Spleen (tissue), 7 donors: ENCODE measurements at regions not wholly inside any gene's neighbourhood (a gene's known extent, or its start where the extent isn't known, plus 50 kb on each side); places are given as distances from the start of the nearest gene placed in this dataset.

ENCODE experiments used
- POLR2A ChIP-seq, 3 donors: fragments of 450-650 bp; IDR thresholded peaks; one replicate each; pipeline ENCODE4 v1.5.1; 2017; ENCODE audit warnings: antibody characterized with exemption in 3 of 3, mild to moderate bottlenecking in 1 of 3
- POLR2AphosphoS5 ChIP-seq, 3 donors: sonication (generic); formaldehyde crosslinking; IDR thresholded peaks; one replicate each; pipeline ENCODE4 v1.5.1; 2017; ENCODE audit warnings: antibody characterized with exemption in 3 of 3
- TF ChIP-seq, protein P1 (sequence below), 11 experiments: fragments of 200-600 bp in 7 of 11; fragments of 450-650 bp in 4 of 11; sonication (generic) in 4 of 11; IDR thresholded peaks in 8 of 11; conservative IDR thresholded peaks in 3 of 11; 1 replicate in 7 of 11; 2 replicates in 4 of 11; pipeline versions ENCODE4 v1.4.0 to v1.8.0; 2016 to 2021; ENCODE audit warnings: antibody characterized with exemption in 11 of 11, inconsistent platforms in 4 of 11, mild to moderate bottlenecking in 1 of 11
- donor health status: DM: no; HTN: no; CAD: no; lungs with moderate emphysema.
- donor health status: DM: no; HTN: no; CAD: no.
- donor health status: DM: no; HTN: no; CAD: no.

GRCh38 chr1:228846952-228847351 is 111.7 kb downstream of the RHOU start:
- TF ChIP-seq, protein P1, sequence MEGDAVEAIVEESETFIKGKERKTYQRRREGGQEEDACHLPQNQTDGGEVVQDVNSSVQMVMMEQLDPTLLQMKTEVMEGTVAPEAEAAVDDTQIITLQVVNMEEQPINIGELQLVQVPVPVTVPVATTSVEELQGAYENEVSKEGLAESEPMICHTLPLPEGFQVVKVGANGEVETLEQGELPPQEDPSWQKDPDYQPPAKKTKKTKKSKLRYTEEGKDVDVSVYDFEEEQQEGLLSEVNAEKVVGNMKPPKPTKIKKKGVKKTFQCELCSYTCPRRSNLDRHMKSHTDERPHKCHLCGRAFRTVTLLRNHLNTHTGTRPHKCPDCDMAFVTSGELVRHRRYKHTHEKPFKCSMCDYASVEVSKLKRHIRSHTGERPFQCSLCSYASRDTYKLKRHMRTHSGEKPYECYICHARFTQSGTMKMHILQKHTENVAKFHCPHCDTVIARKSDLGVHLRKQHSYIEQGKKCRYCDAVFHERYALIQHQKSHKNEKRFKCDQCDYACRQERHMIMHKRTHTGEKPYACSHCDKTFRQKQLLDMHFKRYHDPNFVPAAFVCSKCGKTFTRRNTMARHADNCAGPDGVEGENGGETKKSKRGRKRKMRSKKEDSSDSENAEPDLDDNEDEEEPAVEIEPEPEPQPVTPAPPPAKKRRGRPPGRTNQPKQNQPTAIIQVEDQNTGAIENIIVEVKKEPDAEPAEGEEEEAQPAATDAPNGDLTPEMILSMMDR (IDR thresholded peaks at IDR 0.05 in 8 of 11, conservative IDR thresholded peaks at IDR 0.05 in 3 of 11) = no peak
- TF ChIP-seq POLR2A (IDR thresholded peaks at IDR 0.05) (no peak), POLR2AphosphoS5 (IDR thresholded peaks at IDR 0.05) (no peak)
